GM23338 (cell line): ENCODE measurements at regions not wholly inside any gene's neighbourhood (a gene's known extent, or its start where the extent isn't known, plus 50 kb on each side); places are given as distances from the start of the nearest gene placed in this dataset.
"Not testable (repeated sequence)": the region's sequence is repeated elsewhere in the genome, so short reads cannot be mapped to it uniquely, and the experiment has no call there.

Experiments used
- ATAC-seq: fragments of 200-7000 bp; cut with Tn5 transposase; 3 replicates; pipeline ENCODE4 v1.9.1; 2020
- DNase-seq: peaks from one replicate; pipeline ENCODE4 v3.0.0-alpha.2; 2015; ENCODE audit warnings: low spot score
- H2AFZ ChIP-seq: fragments of 200-600 bp; sonication (generic); 2 replicates; pipeline ENCODE4 v1.8.0; 2016; ENCODE audit warnings: antibody characterized with exemption, mild to moderate bottlenecking, moderate library complexity
- H3F3A ChIP-seq: fragments of 200-600 bp; sonication (generic); replicated peaks from 2 replicates; pipeline ENCODE4 v1.8.0; 2017; ENCODE audit warnings: antibody characterized with exemption, mixed run types, low read depth
- H3K27ac ChIP-seq: fragments of 200-600 bp; sonication (generic); 2 replicates; pipeline ENCODE4 v1.6.1; 2016; ENCODE audit warnings: low read depth
- H3K27me3 ChIP-seq: fragments of 200-600 bp; sonication (generic); 2 replicates; pipeline ENCODE4 v1.8.0; 2016; ENCODE audit warnings: mild to moderate bottlenecking, mixed run types, moderate library complexity; ENCODE audit not compliant: insufficient read depth
- H3K36me3 ChIP-seq: fragments of 200-600 bp; sonication (generic); 2 replicates; pipeline ENCODE4 v1.8.0; 2016; ENCODE audit warnings: mild to moderate bottlenecking; ENCODE audit not compliant: insufficient read depth
- H3K4me1 ChIP-seq: fragments of 200-600 bp; sonication (generic); 2 replicates; pipeline ENCODE4 v1.8.0; 2016; ENCODE audit warnings: mild to moderate bottlenecking, moderate library complexity; ENCODE audit not compliant: insufficient read depth
- H3K4me2 ChIP-seq: fragments of 200-600 bp; sonication (generic); 2 replicates; pipeline ENCODE4 v1.7.1; 2017; ENCODE audit warnings: mixed run types
- H3K4me3 ChIP-seq: fragments of 200-600 bp; sonication (generic); 2 replicates; pipeline ENCODE4 v1.6.1; 2016; ENCODE audit warnings: mixed run types
- H3K79me2 ChIP-seq: fragments of 200-600 bp; sonication (generic); replicated peaks from 2 replicates; pipeline ENCODE4 v1.8.0; 2017; ENCODE audit warnings: mild to moderate bottlenecking; ENCODE audit not compliant: insufficient read depth
- H3K9me2 ChIP-seq: fragments of 200-600 bp; sonication (generic); 2 replicates; pipeline ENCODE4 v1.8.0; 2017; ENCODE audit not compliant: insufficient read depth
- H4K20me1 ChIP-seq: fragments of 200-600 bp; sonication (generic); replicated peaks from 2 replicates; pipeline ENCODE4 v1.8.0; 2017; ENCODE audit warnings: mild to moderate bottlenecking; ENCODE audit not compliant: insufficient read depth
- H3K27ac Mint-ChIP-seq: 2 replicates; pipeline ENCODE4 v1.8.0; 2020; ENCODE audit warnings: inconsistent platforms, mild to moderate bottlenecking, moderate library complexity, mixed read lengths
- H3K27me3 Mint-ChIP-seq: 3 replicates; pipeline ENCODE4 v1.8.0; 2022; ENCODE audit warnings: low read depth, mild to moderate bottlenecking, moderate library complexity, mixed read lengths, inconsistent platforms; ENCODE audit not compliant: insufficient read depth, poor library complexity
- H3K36me3 Mint-ChIP-seq: 3 replicates; pipeline ENCODE4 v1.8.0; 2021; ENCODE audit warnings: low read depth, mild to moderate bottlenecking, inconsistent platforms, moderate library complexity, mixed read lengths
- H3K4me1 Mint-ChIP-seq: 3 replicates; pipeline ENCODE4 v1.8.0; 2020; ENCODE audit warnings: mild to moderate bottlenecking, inconsistent platforms, mixed read lengths
- H3K4me3 Mint-ChIP-seq: 3 replicates; pipeline ENCODE4 v1.8.0; 2021; ENCODE audit warnings: moderate library complexity, mild to moderate bottlenecking, inconsistent platforms, mixed read lengths
- H3K9me3 Mint-ChIP-seq: 3 replicates; pipeline ENCODE4 v1.8.0; 2020; ENCODE audit warnings: moderate library complexity, mild to moderate bottlenecking, inconsistent platforms, mixed read lengths
- CREB1 ChIP-seq: fragments of 250-450 bp; sonication (Bioruptor Pico); IDR thresholded peaks from 2 replicates; pipeline ENCODE4 v1.5.0; 2020; ENCODE audit warnings: low read depth, mild to moderate bottlenecking, moderate library complexity
- EZH2 ChIP-seq: fragments of 200-600 bp; sonication (generic); IDR thresholded peaks from one replicate; pipeline ENCODE4 v1.8.0; 2017; ENCODE audit warnings: antibody characterized with exemption, mild to moderate bottlenecking, low read depth; ENCODE audit not compliant: unreplicated experiment
- JUNB ChIP-seq: IDR thresholded peaks from one replicate; pipeline ENCODE4 v1.6.1; 2016; ENCODE audit warnings: antibody characterized with exemption; ENCODE audit not compliant: unreplicated experiment
- NANOG ChIP-seq: IDR thresholded peaks from 2 replicates; pipeline ENCODE4 v1.6.1; 2016; ENCODE audit warnings: antibody characterized with exemption, borderline replicate concordance
- POLR2AphosphoS5 ChIP-seq: IDR thresholded peaks from 2 replicates; pipeline ENCODE4 v1.6.1; 2016; ENCODE audit warnings: antibody characterized with exemption, low read depth
- STAT1 ChIP-seq: IDR thresholded peaks from one replicate; pipeline ENCODE4 v1.6.1; 2016; ENCODE audit warnings: antibody characterized with exemption; ENCODE audit not compliant: unreplicated experiment
- ZNF114 ChIP-seq: fragments of 250-450 bp; sonication (Bioruptor Pico); IDR thresholded peaks from 2 replicates; pipeline ENCODE4 v1.5.0; 2020; ENCODE audit warnings: mild to moderate bottlenecking, moderate library complexity
- ZNF331 ChIP-seq: fragments of 250-450 bp; sonication (Bioruptor Pico); IDR thresholded peaks from 2 replicates; pipeline ENCODE4 v1.5.0; 2020; ENCODE audit warnings: low read depth, mild to moderate bottlenecking, moderate library complexity
- TF ChIP-seq, protein P1 (sequence below): fragments of 250-450 bp; sonication (Bioruptor Pico); IDR thresholded peaks from 2 replicates; pipeline ENCODE4 v1.5.0; 2020; ENCODE audit warnings: mild to moderate bottlenecking, moderate library complexity
- TF ChIP-seq, protein P2 (sequence below): IDR thresholded peaks from 2 replicates; pipeline ENCODE4 v1.6.1; 2016; ENCODE audit warnings: antibody characterized with exemption
- TF ChIP-seq, protein P3 (sequence below): IDR thresholded peaks from one replicate; pipeline ENCODE4 v1.6.1; 2018; ENCODE audit warnings: antibody characterized with exemption; ENCODE audit not compliant: unreplicated experiment

DNA sequence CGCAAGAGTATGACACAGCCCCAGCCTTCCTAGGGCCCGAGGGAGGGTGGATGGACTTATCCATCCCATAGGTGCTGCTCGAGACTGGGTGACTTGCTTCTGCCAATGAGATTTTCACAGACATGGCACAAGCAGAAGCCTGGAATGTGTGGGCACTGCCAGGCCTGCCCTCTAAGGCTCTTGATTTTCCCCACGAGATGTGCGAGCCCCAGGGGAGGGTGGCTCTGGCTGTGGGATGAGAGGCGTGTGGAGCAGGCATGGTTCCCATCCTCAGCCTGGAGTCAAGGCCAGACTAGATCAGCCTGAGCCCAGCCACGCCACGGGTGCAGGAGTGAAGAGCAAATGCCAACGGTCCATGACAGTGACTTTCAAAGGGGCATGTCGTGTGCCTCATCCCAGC, 148.9 kb downstream of the RTP5 start:
- not testable (repeated sequence) for ATAC-seq, DNase-seq, H3K36me3 ChIP-seq, H3K4me1 Mint-ChIP-seq, H3K9me2 ChIP-seq, H3K4me2 ChIP-seq, H4K20me1 ChIP-seq, H3K4me3 Mint-ChIP-seq, H3K27ac Mint-ChIP-seq, H3K4me3 ChIP-seq, H3K4me1 ChIP-seq, H3F3A ChIP-seq, H2AFZ ChIP-seq, H3K27ac ChIP-seq, H3K79me2 ChIP-seq, H3K27me3 ChIP-seq
- H3K27me3 Mint-ChIP-seq = peaks cover 18% of the 10 kb centered on the region
- peaks cover 30% of the 10 kb centered on the region for H3K9me3 Mint-ChIP-seq
- peaks cover 15% of the 10 kb centered on the region for H3K36me3 Mint-ChIP-seq

DNA sequence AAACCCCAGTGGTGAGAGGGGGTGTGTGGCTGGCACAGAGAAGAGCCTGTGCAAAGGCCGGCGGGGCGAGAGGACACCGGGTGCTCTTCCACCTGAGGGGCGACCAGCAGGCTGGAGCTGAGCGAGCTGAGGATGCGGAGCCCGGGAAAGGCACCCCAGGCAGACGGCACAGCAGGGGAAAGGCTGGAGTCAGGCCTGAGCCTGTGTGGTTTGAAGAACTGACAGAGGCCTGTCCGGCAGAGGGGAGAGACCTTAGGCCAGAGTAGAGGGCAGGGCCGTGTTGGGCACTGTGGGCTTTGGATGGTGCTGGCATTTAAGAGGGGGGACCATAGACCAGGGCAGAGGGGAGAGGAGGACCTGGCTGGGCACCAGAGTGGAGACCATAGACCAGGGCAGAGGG, 149.8 kb downstream of the RTP5 start:
- Mint-ChIP-seq H3K4me3 (no peak overlapping the region), H3K36me3 (peaks cover 17% of the 10 kb centered on the region), H3K27me3 (peaks cover 23% of the 10 kb centered on the region), H3K9me3 (peaks cover 38% of the 10 kb centered on the region), H3K27ac (no peak overlapping the region), H3K4me1 (no peaks in the 10 kb centered on the region)
- H3K4me1 ChIP-seq = no peaks in the 10 kb centered on the region
- no peaks in the 10 kb centered on the region for H3K79me2 ChIP-seq
- no peak overlapping the region for H3K4me2 ChIP-seq
- H3K9me2 ChIP-seq = no peaks in the 10 kb centered on the region
- ATAC-seq (no peak), DNase-seq (no peak)
- H3K27me3 ChIP-seq = no peaks in the 10 kb centered on the region
- H3F3A ChIP-seq = no peaks in the 10 kb centered on the region
- no peaks in the 10 kb centered on the region for H4K20me1 ChIP-seq
- no peak overlapping the region for H3K27ac ChIP-seq
- H3K4me3 ChIP-seq = no peak overlapping the region
- no peaks in the 10 kb centered on the region for H3K36me3 ChIP-seq
- H2AFZ ChIP-seq = no peak overlapping the region
- TF ChIP-seq ZNF331 (no peak), POLR2AphosphoS5 (no peak), EZH2 (no peak), NANOG (no peak), CREB1 (CRISPR knock-in tag) (no peak), JUNB (no peak), STAT1 (no peak), ZNF114 (CRISPR knock-in tag) (no peak)
- TF ChIP-seq, protein P1, sequence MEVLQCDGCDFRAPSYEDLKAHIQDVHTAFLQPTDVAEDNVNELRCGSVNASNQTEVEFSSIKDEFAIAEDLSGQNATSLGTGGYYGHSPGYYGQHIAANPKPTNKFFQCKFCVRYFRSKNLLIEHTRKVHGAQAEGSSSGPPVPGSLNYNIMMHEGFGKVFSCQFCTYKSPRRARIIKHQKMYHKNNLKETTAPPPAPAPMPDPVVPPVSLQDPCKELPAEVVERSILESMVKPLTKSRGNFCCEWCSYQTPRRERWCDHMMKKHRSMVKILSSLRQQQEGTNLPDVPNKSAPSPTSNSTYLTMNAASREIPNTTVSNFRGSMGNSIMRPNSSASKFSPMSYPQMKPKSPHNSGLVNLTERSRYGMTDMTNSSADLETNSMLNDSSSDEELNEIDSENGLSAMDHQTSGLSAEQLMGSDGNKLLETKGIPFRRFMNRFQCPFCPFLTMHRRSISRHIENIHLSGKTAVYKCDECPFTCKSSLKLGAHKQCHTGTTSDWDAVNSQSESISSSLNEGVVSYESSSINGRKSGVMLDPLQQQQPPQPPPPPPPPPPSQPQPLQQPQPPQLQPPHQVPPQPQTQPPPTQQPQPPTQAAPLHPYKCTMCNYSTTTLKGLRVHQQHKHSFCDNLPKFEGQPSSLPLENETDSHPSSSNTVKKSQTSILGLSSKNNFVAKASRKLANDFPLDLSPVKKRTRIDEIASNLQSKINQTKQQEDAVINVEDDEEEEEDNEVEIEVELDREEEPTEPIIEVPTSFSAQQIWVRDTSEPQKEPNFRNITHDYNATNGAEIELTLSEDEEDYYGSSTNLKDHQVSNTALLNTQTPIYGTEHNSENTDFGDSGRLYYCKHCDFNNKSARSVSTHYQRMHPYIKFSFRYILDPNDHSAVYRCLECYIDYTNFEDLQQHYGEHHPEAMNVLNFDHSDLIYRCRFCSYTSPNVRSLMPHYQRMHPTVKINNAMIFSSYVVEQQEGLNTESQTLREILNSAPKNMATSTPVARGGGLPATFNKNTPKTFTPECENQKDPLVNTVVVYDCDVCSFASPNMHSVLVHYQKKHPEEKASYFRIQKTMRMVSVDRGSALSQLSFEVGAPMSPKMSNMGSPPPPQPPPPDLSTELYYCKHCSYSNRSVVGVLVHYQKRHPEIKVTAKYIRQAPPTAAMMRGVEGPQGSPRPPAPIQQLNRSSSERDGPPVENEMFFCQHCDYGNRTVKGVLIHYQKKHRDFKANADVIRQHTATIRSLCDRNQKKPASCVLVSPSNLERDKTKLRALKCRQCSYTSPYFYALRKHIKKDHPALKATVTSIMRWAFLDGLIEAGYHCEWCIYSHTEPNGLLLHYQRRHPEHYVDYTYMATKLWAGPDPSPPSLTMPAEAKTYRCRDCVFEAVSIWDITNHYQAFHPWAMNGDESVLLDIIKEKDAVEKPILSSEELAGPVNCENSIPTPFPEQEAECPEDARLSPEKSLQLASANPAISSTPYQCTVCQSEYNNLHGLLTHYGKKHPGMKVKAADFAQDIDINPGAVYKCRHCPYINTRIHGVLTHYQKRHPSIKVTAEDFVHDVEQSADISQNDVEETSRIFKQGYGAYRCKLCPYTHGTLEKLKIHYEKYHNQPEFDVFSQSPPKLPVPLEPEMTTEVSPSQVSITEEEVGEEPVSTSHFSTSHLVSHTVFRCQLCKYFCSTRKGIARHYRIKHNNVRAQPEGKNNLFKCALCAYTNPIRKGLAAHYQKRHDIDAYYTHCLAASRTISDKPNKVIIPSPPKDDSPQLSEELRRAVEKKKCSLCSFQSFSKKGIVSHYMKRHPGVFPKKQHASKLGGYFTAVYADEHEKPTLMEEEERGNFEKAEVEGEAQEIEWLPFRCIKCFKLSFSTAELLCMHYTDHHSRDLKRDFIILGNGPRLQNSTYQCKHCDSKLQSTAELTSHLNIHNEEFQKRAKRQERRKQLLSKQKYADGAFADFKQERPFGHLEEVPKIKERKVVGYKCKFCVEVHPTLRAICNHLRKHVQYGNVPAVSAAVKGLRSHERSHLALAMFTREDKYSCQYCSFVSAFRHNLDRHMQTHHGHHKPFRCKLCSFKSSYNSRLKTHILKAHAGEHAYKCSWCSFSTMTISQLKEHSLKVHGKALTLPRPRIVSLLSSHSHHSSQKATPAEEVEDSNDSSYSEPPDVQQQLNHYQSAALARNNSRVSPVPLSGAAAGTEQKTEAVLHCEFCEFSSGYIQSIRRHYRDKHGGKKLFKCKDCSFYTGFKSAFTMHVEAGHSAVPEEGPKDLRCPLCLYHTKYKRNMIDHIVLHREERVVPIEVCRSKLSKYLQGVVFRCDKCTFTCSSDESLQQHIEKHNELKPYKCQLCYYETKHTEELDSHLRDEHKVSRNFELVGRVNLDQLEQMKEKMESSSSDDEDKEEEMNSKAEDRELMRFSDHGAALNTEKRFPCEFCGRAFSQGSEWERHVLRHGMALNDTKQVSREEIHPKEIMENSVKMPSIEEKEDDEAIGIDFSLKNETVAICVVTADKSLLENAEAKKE (CRISPR knock-in tag) = no peak
- TF ChIP-seq, protein P2, sequence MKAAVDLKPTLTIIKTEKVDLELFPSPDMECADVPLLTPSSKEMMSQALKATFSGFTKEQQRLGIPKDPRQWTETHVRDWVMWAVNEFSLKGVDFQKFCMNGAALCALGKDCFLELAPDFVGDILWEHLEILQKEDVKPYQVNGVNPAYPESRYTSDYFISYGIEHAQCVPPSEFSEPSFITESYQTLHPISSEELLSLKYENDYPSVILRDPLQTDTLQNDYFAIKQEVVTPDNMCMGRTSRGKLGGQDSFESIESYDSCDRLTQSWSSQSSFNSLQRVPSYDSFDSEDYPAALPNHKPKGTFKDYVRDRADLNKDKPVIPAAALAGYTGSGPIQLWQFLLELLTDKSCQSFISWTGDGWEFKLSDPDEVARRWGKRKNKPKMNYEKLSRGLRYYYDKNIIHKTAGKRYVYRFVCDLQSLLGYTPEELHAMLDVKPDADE = no peak
- TF ChIP-seq, protein P3, sequence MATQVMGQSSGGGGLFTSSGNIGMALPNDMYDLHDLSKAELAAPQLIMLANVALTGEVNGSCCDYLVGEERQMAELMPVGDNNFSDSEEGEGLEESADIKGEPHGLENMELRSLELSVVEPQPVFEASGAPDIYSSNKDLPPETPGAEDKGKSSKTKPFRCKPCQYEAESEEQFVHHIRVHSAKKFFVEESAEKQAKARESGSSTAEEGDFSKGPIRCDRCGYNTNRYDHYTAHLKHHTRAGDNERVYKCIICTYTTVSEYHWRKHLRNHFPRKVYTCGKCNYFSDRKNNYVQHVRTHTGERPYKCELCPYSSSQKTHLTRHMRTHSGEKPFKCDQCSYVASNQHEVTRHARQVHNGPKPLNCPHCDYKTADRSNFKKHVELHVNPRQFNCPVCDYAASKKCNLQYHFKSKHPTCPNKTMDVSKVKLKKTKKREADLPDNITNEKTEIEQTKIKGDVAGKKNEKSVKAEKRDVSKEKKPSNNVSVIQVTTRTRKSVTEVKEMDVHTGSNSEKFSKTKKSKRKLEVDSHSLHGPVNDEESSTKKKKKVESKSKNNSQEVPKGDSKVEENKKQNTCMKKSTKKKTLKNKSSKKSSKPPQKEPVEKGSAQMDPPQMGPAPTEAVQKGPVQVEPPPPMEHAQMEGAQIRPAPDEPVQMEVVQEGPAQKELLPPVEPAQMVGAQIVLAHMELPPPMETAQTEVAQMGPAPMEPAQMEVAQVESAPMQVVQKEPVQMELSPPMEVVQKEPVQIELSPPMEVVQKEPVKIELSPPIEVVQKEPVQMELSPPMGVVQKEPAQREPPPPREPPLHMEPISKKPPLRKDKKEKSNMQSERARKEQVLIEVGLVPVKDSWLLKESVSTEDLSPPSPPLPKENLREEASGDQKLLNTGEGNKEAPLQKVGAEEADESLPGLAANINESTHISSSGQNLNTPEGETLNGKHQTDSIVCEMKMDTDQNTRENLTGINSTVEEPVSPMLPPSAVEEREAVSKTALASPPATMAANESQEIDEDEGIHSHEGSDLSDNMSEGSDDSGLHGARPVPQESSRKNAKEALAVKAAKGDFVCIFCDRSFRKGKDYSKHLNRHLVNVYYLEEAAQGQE = no peak
